GM21723 (cell line): ENCODE measurements at regions not wholly inside any gene's neighbourhood (a gene's known extent, or its start where the extent isn't known, plus 50 kb on each side); places are given as distances from the start of the nearest gene placed in this dataset.
"Not testable (repeated sequence)": the region's sequence is repeated elsewhere in the genome, so short reads cannot be mapped to it uniquely, and the experiment has no call there.

Source experiments
- ATAC-seq: cut with Tn5 transposase; IDR thresholded peaks from one replicate; pipeline ENCODE4 v1.9.1; 2021; ENCODE audit warnings: mild to moderate bottlenecking, moderate library complexity; ENCODE audit not compliant: unreplicated experiment

- ATAC-seq: not testable (repeated sequence)
Measured at GRCh38 chr2:114018464-114018863, 128.6 kb downstream of the ACTR3 start.

- ATAC-seq: no peak
Measured at GRCh38 chr2:114020668-114021067, 130.8 kb downstream of the ACTR3 start.

GRCh38 chr2:114022360-114023085, 132.6 kb downstream of the ACTR3 start:
- ATAC-seq: no peak

GRCh38 chr2:114024326-114024725, 134.4 kb downstream of the ACTR3 start:
- no peak for ATAC-seq

GRCh38 chr2:114025030-114025429, 135.1 kb downstream of the ACTR3 start:
- no peak for ATAC-seq

- no peak for ATAC-seq
Measured at GRCh38 chr2:114027437-114027836, 137.5 kb downstream of the ACTR3 start.

- no peak for ATAC-seq
Measured at GRCh38 chr2:114031605-114032505, 142.0 kb downstream of the ACTR3 start.

- ATAC-seq: no peak
Measured at GRCh38 chr2:114032705-114033104, 142.8 kb downstream of the ACTR3 start.

- no peak for ATAC-seq
Measured at GRCh38 chr2:114034742-114035141, 144.9 kb downstream of the ACTR3 start.

GRCh38 chr2:114038710-114039109, 148.8 kb downstream of the ACTR3 start:
- no peak for ATAC-seq

GRCh38 chr2:114039677-114040076, 149.8 kb downstream of the ACTR3 start:
- no peak for ATAC-seq

- no peak for ATAC-seq
Measured at GRCh38 chr2:114040826-114041225, 150.9 kb downstream of the ACTR3 start.

GRCh38 chr2:114044985-114045384, 155.1 kb downstream of the ACTR3 start:
- ATAC-seq: no peak

- no peak for ATAC-seq
Measured at GRCh38 chr2:114046373-114046772, 156.5 kb downstream of the ACTR3 start.

- ATAC-seq: no peak
Measured at GRCh38 chr2:114046866-114047435, 157.1 kb downstream of the ACTR3 start.

GRCh38 chr2:114049280-114049679, 159.4 kb downstream of the ACTR3 start:
- no peak for ATAC-seq

GRCh38 chr2:114049826-114050225, 159.9 kb downstream of the ACTR3 start:
- no peak for ATAC-seq

GRCh38 chr2:114056294-114057143, 166.6 kb downstream of the ACTR3 start:
- ATAC-seq: peak; percentile 83

- ATAC-seq: no peak
Measured at GRCh38 chr2:114057638-114058037, 167.7 kb downstream of the ACTR3 start.

- ATAC-seq: no peak
Measured at GRCh38 chr2:114061566-114062098, 171.7 kb downstream of the ACTR3 start.

- no peak for ATAC-seq
Measured at GRCh38 chr2:114063346-114063745, 173.5 kb downstream of the ACTR3 start.
